AG20443 (cell line): ENCODE measurements at regions not wholly inside any gene's neighbourhood (a gene's known extent, or its start where the extent isn't known, plus 50 kb on each side); places are given as distances from the start of the nearest gene placed in this dataset.
A peak's percentile ranks its signal among the peaks of the same experiment; 100 is the strongest.
"Not testable (repeated sequence)": the region's sequence is repeated elsewhere in the genome, so short reads cannot be mapped to it uniquely, and the experiment has no call there.

Source experiments
- DNase-seq: peaks from one replicate; pipeline ENCODE4 v3.0.0; 2012; ENCODE audit warnings: low spot score, mixed read lengths

- DNase-seq, result no peak
Measured at GRCh38 chr15:31598620-31599019, 272.0 kb downstream of the KLF13 start.

GRCh38 chr15:31605467-31605931 lies 278.9 kb downstream of the KLF13 start:
- peak; percentile 68 for DNase-seq

GRCh38 chr15:31606194-31606669 lies 279.6 kb downstream of the KLF13 start:
- DNase-seq, result peak; percentile 49

GRCh38 chr15:31606931-31607497 lies 280.4 kb downstream of the KLF13 start:
- no peak for DNase-seq

GRCh38 chr15:31607656-31608055 lies 281.0 kb downstream of the KLF13 start:
- no peak for DNase-seq

- DNase-seq, result no peak
Measured at GRCh38 chr15:31609258-31609681, 282.6 kb downstream of the KLF13 start.

- no peak for DNase-seq
Measured at GRCh38 chr15:31609906-31610305, 283.3 kb downstream of the KLF13 start.

GRCh38 chr15:31615643-31616415 lies 289.2 kb downstream of the KLF13 start:
- DNase-seq, result no peak

GRCh38 chr15:31623297-31623696 lies 296.7 kb downstream of the KLF13 start:
- DNase-seq, result not testable (repeated sequence)

- not testable (repeated sequence) for DNase-seq
Measured at GRCh38 chr15:31624115-31624514, 297.5 kb downstream of the KLF13 start.

GRCh38 chr15:31635715-31636114 lies 309.1 kb downstream of the KLF13 start:
- not testable (repeated sequence) for DNase-seq

GRCh38 chr15:31636911-31637310 lies 310.3 kb downstream of the KLF13 start:
- DNase-seq, result not testable (repeated sequence)

- DNase-seq, result not testable (repeated sequence)
Measured at GRCh38 chr15:31643955-31644354, 317.3 kb downstream of the KLF13 start.

- DNase-seq, result not testable (repeated sequence)
Measured at GRCh38 chr15:31644761-31645160, 318.1 kb downstream of the KLF13 start.

- DNase-seq, result not testable (repeated sequence)
Measured at GRCh38 chr15:31647337-31647826, 320.7 kb downstream of the KLF13 start.

GRCh38 chr15:31649634-31650033 lies 323.0 kb downstream of the KLF13 start:
- DNase-seq, result not testable (repeated sequence)

GRCh38 chr15:31650055-31650701 lies 323.5 kb downstream of the KLF13 start:
- DNase-seq, result not testable (repeated sequence)

- DNase-seq, result not testable (repeated sequence)
Measured at GRCh38 chr15:31656915-31657314, 330.3 kb downstream of the KLF13 start.

GRCh38 chr15:31660816-31661215 lies 334.2 kb downstream of the KLF13 start:
- DNase-seq, result no peak

- DNase-seq, result not testable (repeated sequence)
Measured at GRCh38 chr15:31665732-31666131, 339.1 kb downstream of the KLF13 start.

- DNase-seq, result not testable (repeated sequence)
Measured at GRCh38 chr15:31669158-31669908, 342.7 kb downstream of the KLF13 start.

GRCh38 chr15:31673263-31673662 lies 346.6 kb downstream of the KLF13 start:
- not testable (repeated sequence) for DNase-seq
